GM10266 (cell line): ENCODE measurements at regions not wholly inside any gene's neighbourhood (a gene's known extent, or its start where the extent isn't known, plus 50 kb on each side); places are given as distances from the start of the nearest gene placed in this dataset.

Experiments
- DNase-seq: peaks from one replicate; pipeline ENCODE4 v3.0.0; 2012; ENCODE audit errors: extremely low spot score
- CTCF ChIP-seq: IDR thresholded peaks from 2 replicates; pipeline ENCODE4 v1.5.1; 2012; ENCODE audit warnings: mild to moderate bottlenecking, low read depth; ENCODE audit not compliant: control insufficient read depth, insufficient read depth; ENCODE audit errors: missing control alignments

- DNase-seq, result no peak
- no peak for TF ChIP-seq CTCF
Observed at GRCh38 chr2:128368437-128369107, 49.9 kb upstream of the HS6ST1 start.

- TF ChIP-seq CTCF, result no peak
- DNase-seq, result no peak
Observed at GRCh38 chr2:128369108-128369555, 50.5 kb upstream of the HS6ST1 start.

- no peak for DNase-seq
- TF ChIP-seq CTCF, result no peak
Observed at GRCh38 chr2:128369602-128370467, 51.2 kb upstream of the HS6ST1 start.

GRCh38 chr2:128370468-128371247, 52.0 kb upstream of the HS6ST1 start:
- no peak for TF ChIP-seq CTCF

GRCh38 chr2:128371248-128371630, 52.6 kb upstream of the HS6ST1 start:
- DNase-seq, result no peak
- TF ChIP-seq CTCF, result no peak

More at GRCh38 chr2:128370468-128371247, 52.0 kb upstream of the HS6ST1 start:
- no peak for DNase-seq

- TF ChIP-seq CTCF, result no peak
- DNase-seq, result no peak
Observed at GRCh38 chr2:128371648-128372345, 53.1 kb upstream of the HS6ST1 start.
